Activated naive CD8-positive, alpha-beta T cell treated with anti-CD3 and anti-CD28 coated beads, Interleukin-2, amount 50 U/mL, for 24 hours (primary cell): ENCODE measurements at regions not wholly inside any gene's neighbourhood (a gene's known extent, or its start where the extent isn't known, plus 50 kb on each side); places are given as distances from the start of the nearest gene placed in this dataset.
A peak's percentile ranks its signal among the peaks of the same experiment; 100 is the strongest.

Source experiments
- ATAC-seq: fragments of 150-1000 bp; cut with Tn5 transposase; one replicate; pipeline ENCODE4 v1.10.0; 2021
- DNase-seq: peaks from one replicate; pipeline ENCODE4 v3.0.0; 2021
- H3K27ac Mint-ChIP-seq: one replicate; pipeline ENCODE4 v1.8.0; 2021; ENCODE audit warnings: mild to moderate bottlenecking, mixed read lengths
- H3K27me3 Mint-ChIP-seq: one replicate; pipeline ENCODE4 v1.8.0; 2021; ENCODE audit warnings: mixed read lengths
- H3K36me3 Mint-ChIP-seq: one replicate; pipeline ENCODE4 v1.8.0; 2021; ENCODE audit warnings: low read depth, mixed read lengths
- H3K4me1 Mint-ChIP-seq: one replicate; pipeline ENCODE4 v1.8.0; 2021; ENCODE audit warnings: mixed read lengths
- H3K4me3 Mint-ChIP-seq: one replicate; pipeline ENCODE4 v1.8.0; 2021; ENCODE audit warnings: mild to moderate bottlenecking, moderate library complexity, mixed read lengths
- H3K9me3 Mint-ChIP-seq: one replicate; pipeline ENCODE4 v1.8.0; 2021; ENCODE audit warnings: mixed read lengths

GRCh38 chr3:27540231-27540630, 56.0 kb upstream of the SLC4A7 start:
- Mint-ChIP-seq H3K27me3 (peaks cover 2% of the 10 kb centered on the region), H3K4me1 (peaks cover 8% of the 10 kb centered on the region), H3K36me3 (no peaks in the 10 kb centered on the region), H3K27ac (no peak overlapping the region), H3K9me3 (no peaks in the 10 kb centered on the region), H3K4me3 (no peak overlapping the region)
- no peak for ATAC-seq
- DNase-seq = no peak

- H3K27ac Mint-ChIP-seq = no peak overlapping the region
- peaks cover 2% of the 10 kb centered on the region for H3K27me3 Mint-ChIP-seq
- H3K9me3 Mint-ChIP-seq = no peaks in the 10 kb centered on the region
- peaks cover 20% of the 10 kb centered on the region for H3K4me1 Mint-ChIP-seq
- ATAC-seq (no peak), DNase-seq (no peak)
- H3K36me3 Mint-ChIP-seq = no peaks in the 10 kb centered on the region
- H3K4me3 Mint-ChIP-seq = no peak overlapping the region
Measured at GRCh38 chr3:27536491-27536890, 52.3 kb upstream of the SLC4A7 start.

- peaks cover 2% of the 10 kb centered on the region for H3K27me3 Mint-ChIP-seq
- no peak overlapping the region for H3K27ac Mint-ChIP-seq
- ATAC-seq = no peak
Measured at GRCh38 chr3:27535809-27536392, 51.7 kb upstream of the SLC4A7 start.

GRCh38 chr3:27533718-27534573, 49.8 kb upstream of the SLC4A7 start:
- ATAC-seq (peak; percentile 65), DNase-seq (no peak)
- H3K4me1 Mint-ChIP-seq = peaks cover 20% of the 10 kb centered on the region
- H3K9me3 Mint-ChIP-seq = no peaks in the 10 kb centered on the region
- no peak overlapping the region for H3K4me3 Mint-ChIP-seq
- H3K36me3 Mint-ChIP-seq = no peaks in the 10 kb centered on the region
- H3K27ac Mint-ChIP-seq = peak overlapping the region; percentile 41
- H3K27me3 Mint-ChIP-seq = no peaks in the 10 kb centered on the region

More at GRCh38 chr3:27535809-27536392, 51.7 kb upstream of the SLC4A7 start:
- H3K36me3 Mint-ChIP-seq = no peaks in the 10 kb centered on the region
- no peak overlapping the region for H3K4me3 Mint-ChIP-seq
- H3K4me1 Mint-ChIP-seq = peaks cover 20% of the 10 kb centered on the region
- H3K9me3 Mint-ChIP-seq = no peaks in the 10 kb centered on the region
- DNase-seq = no peak
